GM19043 (cell line): ENCODE measurements at regions not wholly inside any gene's neighbourhood (a gene's known extent, or its start where the extent isn't known, plus 50 kb on each side); places are given as distances from the start of the nearest gene placed in this dataset.
"Not testable (repeated sequence)": the region's sequence is repeated elsewhere in the genome, so short reads cannot be mapped to it uniquely, and the experiment has no call there.

Experiments used
- ATAC-seq: cut with Tn5 transposase; IDR thresholded peaks from one replicate; pipeline ENCODE4 v1.9.1; 2021; ENCODE audit warnings: low read depth; ENCODE audit not compliant: unreplicated experiment

- no peak for ATAC-seq
Observed at GRCh38 chr14:83702619-83703018, 1827.3 kb upstream of the FLRT2 start.

- ATAC-seq: no peak
Observed at GRCh38 chr14:83706231-83706954, 1823.6 kb upstream of the FLRT2 start.

DNA sequence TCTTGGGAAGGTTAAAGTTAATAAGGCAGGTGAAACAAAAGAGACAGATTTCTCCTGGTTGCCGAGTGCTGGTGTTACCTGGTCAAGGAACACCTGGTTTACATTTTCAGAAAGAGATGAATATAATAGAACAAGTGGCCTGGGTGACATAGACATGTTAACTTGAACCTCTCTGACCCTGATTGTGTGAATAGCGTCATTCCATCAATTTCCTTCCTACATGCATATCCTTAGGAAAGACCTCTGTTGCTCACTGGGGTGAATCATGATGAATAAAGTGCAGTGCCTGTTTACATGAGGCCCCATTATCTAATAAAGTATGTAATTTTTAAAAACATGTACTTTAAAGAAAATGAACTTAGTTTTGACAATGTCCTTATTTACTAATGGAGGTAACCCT is 1822.9 kb upstream of the FLRT2 start:
- no peak for ATAC-seq

DNA sequence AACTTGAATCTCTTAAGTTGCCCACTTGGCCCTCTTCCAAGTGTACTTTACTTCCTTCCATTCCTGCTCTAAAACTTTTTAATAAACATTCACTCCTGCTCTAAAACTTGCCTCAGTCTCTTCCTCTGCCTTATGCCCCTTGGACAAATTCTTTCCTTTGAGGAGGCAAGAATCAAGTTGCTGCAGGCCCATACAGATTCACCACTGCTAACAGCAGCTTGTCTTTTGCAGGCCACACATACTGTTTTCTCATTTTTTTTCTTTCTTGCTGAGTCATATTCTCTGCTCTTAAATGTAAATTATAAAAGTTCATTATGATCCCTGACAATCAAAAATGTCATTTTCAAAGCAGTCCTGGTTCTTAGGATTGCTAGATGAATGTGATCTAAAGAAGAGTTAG is 1820.8 kb upstream of the FLRT2 start:
- no peak for ATAC-seq

DNA sequence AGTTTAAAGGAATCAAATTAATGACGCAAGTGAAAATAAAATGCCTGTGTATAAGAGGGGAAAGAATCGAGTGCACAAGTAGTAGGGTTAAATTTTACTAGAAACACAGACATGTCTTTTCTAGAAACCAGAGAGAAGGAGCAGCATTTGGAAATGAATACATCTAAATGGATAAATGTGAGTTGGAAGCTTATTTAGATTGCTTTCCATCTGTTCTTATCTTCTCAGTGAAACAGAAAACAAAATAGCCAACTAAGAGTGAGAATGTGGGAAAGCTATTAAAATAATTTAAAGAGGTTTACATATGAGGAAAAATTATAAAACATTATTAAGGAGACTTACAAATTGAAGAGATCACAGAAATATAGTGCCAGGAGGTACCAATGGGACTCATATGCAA is 1818.9 kb upstream of the FLRT2 start:
- ATAC-seq: no peak

GRCh38 chr14:83712418-83713129 is 1817.4 kb upstream of the FLRT2 start:
- ATAC-seq: no peak

DNA sequence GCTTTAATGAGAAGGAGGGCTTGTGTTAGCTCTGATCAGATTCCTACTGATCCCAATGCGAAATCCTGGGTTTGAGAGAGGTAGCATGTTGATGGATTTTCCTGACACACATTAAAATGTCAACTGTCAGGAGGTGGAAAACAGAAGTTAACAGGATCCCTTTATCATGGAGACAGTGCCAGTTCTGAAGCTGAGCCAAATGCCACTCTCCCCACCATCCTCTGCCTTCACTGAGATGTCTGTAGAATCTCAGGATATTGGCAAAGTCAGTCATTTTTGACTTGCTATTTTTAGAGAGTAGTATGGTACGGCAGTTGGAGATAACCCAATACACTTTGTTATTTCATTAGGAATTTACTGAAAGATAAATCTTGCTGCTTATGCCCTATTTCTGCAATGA is 1816.2 kb upstream of the FLRT2 start:
- ATAC-seq: no peak

DNA sequence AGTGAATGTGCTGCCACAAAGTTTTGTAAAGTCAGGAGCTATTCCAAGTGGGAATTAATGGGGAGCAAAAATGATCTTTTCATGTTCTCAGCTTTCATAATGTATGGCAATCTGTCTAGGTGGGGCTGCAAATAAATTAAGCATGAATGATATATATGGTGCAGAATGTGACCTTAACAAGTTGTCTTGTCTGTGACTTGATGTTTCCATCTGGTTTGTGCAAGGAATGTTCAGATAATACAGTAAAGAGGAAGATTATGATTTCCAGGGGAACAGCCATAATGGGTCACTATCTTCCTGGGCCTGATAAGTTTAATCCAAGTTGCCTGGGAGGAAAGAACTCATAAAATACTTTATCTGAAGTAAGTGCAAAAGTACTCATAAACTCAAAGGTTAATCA is 1815.8 kb upstream of the FLRT2 start:
- no peak for ATAC-seq

DNA sequence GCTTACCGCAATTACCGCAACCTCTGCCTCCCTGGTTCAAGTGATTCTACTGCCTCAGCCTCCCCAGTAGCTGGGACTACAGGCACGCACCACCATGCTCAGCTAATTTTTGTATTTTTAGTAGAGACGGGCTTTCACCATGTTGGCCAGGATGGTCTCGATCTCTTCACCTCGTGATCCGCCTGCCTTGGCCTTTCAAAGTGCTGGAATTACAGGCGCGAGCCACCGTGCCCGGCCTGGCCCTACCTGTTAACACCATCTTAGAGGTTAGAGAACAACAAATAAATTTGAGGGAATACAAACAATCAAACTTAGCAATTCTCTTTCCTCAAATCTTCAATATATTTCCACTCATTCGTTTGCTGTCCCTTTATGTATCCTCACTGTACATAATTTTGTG is 1810.5 kb upstream of the FLRT2 start:
- not testable (repeated sequence) for ATAC-seq

- ATAC-seq: no peak
Observed at GRCh38 chr14:83733670-83734069, 1796.3 kb upstream of the FLRT2 start.

DNA sequence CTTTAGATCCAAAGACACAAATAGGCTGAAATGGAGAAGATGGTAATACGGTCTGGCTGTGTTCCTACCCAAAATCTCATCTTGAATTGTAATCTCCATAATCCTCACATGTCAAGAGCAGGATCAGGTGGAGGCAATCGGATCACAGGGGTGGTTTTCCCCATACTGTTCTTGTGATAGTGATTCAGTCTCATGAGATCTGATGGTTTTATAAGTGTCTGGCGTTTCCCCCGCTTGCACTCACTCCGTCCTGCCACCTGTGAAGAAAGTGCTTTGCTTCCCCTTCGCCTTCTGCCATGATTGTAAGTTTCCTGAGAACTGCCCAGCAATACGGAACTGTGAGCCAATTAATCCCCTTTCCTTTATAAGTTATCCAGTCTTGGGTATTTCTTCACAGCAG is 1795.5 kb upstream of the FLRT2 start:
- ATAC-seq: no peak

GRCh38 chr14:83741269-83741668 is 1788.7 kb upstream of the FLRT2 start:
- no peak for ATAC-seq

DNA sequence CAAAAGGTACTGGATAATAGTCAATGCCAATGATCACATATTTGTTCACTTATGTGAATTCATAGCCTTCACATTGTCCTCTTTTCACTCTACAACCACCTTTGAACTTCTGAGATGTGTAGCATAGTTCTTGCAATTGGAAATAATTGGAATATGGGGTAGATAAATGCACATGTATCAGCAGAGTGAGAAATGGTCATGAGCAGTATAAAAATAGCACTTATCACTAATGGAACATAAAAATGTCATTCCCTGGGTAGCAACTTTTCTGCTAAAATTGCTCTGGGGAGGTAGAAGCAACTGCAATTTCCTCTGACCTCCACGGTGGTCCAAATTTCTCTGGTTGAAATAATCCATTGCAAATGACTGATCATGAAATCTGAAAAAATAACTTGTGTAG is 1785.7 kb upstream of the FLRT2 start:
- no peak for ATAC-seq

- ATAC-seq: no peak
Observed at GRCh38 chr14:83744891-83745290, 1785.1 kb upstream of the FLRT2 start.

- ATAC-seq: no peak
Observed at GRCh38 chr14:83746336-83746735, 1783.6 kb upstream of the FLRT2 start.

DNA sequence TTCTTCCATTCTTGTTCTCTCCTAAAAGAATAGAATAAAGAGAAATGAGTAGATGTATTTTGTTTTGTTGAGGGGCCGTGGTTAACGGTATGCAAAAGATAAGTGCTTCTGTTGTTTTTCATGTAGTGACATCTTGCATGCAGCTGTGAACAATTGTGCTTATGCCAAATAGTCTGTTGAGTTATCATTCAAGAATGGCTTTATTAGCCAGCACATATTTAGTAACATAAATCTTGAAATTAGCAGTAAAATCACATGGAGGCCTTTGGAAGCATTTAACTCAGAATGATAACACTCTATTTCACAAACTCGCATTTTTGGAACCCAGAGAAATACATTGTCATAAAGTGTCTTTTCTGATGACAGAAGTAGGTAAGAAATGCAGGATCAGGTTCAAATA is 1772.0 kb upstream of the FLRT2 start:
- no peak for ATAC-seq

DNA sequence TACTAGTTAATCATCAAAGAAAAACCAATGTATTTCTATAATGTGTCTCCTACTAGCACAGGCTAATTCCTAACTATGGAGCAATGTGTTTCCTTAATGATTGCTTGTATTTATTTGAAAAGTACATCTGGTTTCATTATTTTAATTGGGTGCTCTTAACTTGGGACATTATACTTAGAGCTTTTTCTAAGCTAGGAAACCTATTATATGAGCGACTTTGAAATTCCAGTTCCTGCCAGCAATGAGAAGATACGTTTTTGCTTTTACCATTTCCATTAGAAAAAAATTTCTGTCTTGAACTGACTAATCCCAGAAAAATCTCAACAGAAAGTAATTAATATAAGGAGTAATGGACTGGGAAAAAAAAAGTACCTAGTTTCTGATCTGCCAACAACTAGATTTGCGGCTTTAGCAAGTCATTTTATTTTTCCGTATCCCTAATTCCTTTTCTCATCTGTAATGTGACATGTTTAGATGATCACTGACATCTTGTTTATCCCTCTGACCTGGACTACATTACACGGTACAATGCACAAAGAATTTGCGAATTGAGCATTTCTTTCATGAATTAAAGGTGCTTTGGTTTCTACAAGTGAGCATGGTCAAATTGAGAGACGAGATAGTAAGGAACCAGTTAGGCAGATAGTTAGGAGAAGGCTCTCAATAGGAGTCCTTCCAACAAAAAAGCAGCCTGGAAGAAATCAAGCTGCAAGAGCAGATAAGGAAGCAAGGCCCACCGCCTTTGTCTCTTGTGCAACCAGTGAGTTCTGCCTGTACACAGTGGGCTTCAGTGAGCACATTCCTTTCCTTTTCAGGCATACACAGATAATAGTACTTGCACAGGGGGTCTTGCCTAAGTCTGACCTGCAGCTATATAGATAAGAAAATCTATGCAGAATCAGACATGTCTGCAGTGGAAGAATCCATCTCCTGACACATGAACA is 1765.0 kb upstream of the FLRT2 start:
- no peak for ATAC-seq

GRCh38 chr14:83777516-83777915 is 1752.4 kb upstream of the FLRT2 start:
- no peak for ATAC-seq

DNA sequence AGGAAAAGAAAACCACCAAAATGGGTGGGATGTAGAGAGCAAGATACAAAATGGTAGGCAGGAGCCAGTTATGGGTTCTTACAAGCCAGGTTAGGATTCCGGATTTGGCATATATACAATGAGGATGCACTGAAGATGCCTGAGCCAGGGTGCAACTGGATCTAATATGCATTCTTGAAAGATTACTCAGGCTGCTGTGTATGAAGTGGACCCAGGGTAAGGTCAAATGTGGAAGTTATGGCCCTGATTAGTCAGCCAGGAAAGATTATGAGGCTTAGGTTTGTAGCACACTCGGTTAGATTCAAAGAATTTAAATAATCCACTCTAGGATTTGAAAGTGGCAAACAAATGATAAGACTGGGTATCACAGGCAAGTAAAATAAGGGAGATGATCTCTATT is 1750.7 kb upstream of the FLRT2 start:
- no peak for ATAC-seq

DNA sequence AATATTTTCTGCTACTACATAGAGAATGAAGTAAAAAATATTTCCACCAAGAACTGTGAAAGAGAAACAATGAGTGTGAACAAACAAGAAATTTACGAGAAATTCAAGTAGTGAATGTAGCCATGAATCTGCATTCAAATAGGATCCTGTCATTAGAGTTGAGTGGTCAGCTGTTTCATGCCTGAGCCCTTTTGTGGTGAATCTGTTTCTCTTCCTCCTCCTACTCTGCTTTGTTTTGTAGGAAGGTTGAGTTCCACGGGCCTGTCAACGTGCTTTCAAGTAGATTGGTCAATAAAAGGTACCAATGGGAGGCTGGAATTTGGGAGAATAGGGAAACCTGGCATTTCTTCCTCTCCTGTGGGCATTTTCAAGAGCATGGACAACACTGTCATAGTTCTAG is 1749.6 kb upstream of the FLRT2 start:
- no peak for ATAC-seq

- no peak for ATAC-seq
Observed at GRCh38 chr14:83798421-83798820, 1731.5 kb upstream of the FLRT2 start.
